K562 (cell line): ENCODE measurements at regions not wholly inside any gene's neighbourhood (a gene's known extent, or its start where the extent isn't known, plus 50 kb on each side); places are given as distances from the start of the nearest gene placed in this dataset.

ENCODE experiments used
- ATAC-seq: fragments of 200-7000 bp; cut with Tn5 transposase; 3 replicates; pipeline ENCODE4 v1.9.1; 2020; ENCODE audit warnings: moderate library complexity
- BruUV-seq: library from RNA; stranded (reverse); fragments of 400-500 nt; replicated peaks from 2 replicates; lab custom pipeline; 2021; lab: Mats Ljungman, UMichigan
- CTCF ChIA-PET: fragments of 300-600 bp; formaldehyde crosslinking; extraction: SDS; loops from one replicate; lab custom pipeline; 2021; ENCODE audit warnings: low intra/inter-chr PET ratio; lab: Yijun Ruan, JAX
- POLR2A ChIA-PET: fragments of 300-600, 350-650 bp; sonication (Branson Sonifier 250); formaldehyde crosslinking; extraction: SDS; loops from one replicate; lab custom pipeline; 2021; ENCODE audit warnings: antibody characterized with exemption, inconsistent platforms; lab: Yijun Ruan, JAX
- DNase-seq, 4 experiments: peaks; one replicate each; pipeline versions ENCODE4 v3.0.0 to v3.0.0-alpha.2; 2011 to 2018; ENCODE audit warnings: low spot score in 3 of 4, mixed read lengths in 3 of 4; ENCODE audit errors: extremely low read depth in 1 of 4
- FAIRE-seq: peaks from 2 replicates; lab custom pipeline; 2011; peaks lifted over from hg19 to GRCh38; lab: Jason Lieb, UNC
- H2AFZ ChIP-seq: 2 replicates; pipeline ENCODE4 v1.6.0; 2011; ENCODE audit warnings: low read depth, low read length, control low read depth, inconsistent platforms
- H3K27ac ChIP-seq: fragments of 200-600 bp; 3 replicates; pipeline ENCODE4 v1.8.0; 2011; ENCODE audit warnings: low read depth, mild to moderate bottlenecking, control low read depth, inconsistent platforms, low read length, moderate library complexity, mixed read lengths; ENCODE audit errors: extremely low read depth
- H3K27me3 ChIP-seq, 2 experiments: fragments of 300-600 bp in 1 of 2; 2 replicates in 1 of 2; 3 replicates in 1 of 2; pipeline versions ENCODE4 v1.6.0 to v1.8.0; 2011; ENCODE audit warnings: inconsistent platforms in 2 of 2, low read length in 2 of 2, mild to moderate bottlenecking in 1 of 2, mixed read lengths in 1 of 2, moderate library complexity in 1 of 2; ENCODE audit not compliant: control insufficient read depth in 2 of 2, insufficient read depth in 2 of 2
- H3K36me3 ChIP-seq: fragments of 300-600 bp; 3 replicates; pipeline ENCODE4 v1.8.0; 2011; ENCODE audit warnings: mild to moderate bottlenecking, low read length, inconsistent platforms; ENCODE audit not compliant: control insufficient read depth, insufficient read depth
- H3K4me1 ChIP-seq, 2 experiments: fragments of 200-600 bp in 1 of 2; replicated peaks in 1 of 2; 2 replicates in 1 of 2; 3 replicates in 1 of 2; pipeline versions ENCODE4 v1.5.1 to v1.8.0; 2011; ENCODE audit warnings: inconsistent platforms in 2 of 2, low read length in 2 of 2, mild to moderate bottlenecking in 1 of 2, mixed read lengths in 1 of 2, moderate library complexity in 1 of 2; ENCODE audit not compliant: control insufficient read depth in 2 of 2, insufficient read depth in 2 of 2
- H3K4me2 ChIP-seq: 2 replicates; pipeline ENCODE4 v1.6.1; 2011; ENCODE audit warnings: low read length, control low read depth, inconsistent platforms, mixed read lengths; ENCODE audit not compliant: insufficient read depth
- H3K4me3 ChIP-seq: fragments of 200-600 bp; sonication (generic), shearing (Covaris generic); 2 replicates; pipeline ENCODE4 v1.5.1; 2016; ENCODE audit warnings: control low read depth, inconsistent platforms
- H3K79me2 ChIP-seq: fragments of 200-600 bp; 3 replicates; pipeline ENCODE4 v1.8.0; 2011; ENCODE audit warnings: low read length, inconsistent platforms; ENCODE audit not compliant: control insufficient read depth, insufficient read depth
- H3K9ac ChIP-seq, 2 experiments: 2 replicates each; pipeline versions ENCODE4 v1.6.0 to v1.6.1; 2011; ENCODE audit warnings: low read depth in 2 of 2, low read length in 2 of 2, control low read depth in 1 of 2, inconsistent platforms in 1 of 2, mild to moderate bottlenecking in 1 of 2, mixed read lengths in 1 of 2; ENCODE audit not compliant: insufficient read depth in 1 of 2
- H3K9me1 ChIP-seq: one replicate; pipeline ENCODE4 v1.6.0; 2011; ENCODE audit warnings: inconsistent platforms, mild to moderate bottlenecking, low read length, moderate library complexity; ENCODE audit not compliant: control insufficient read depth, insufficient read depth
- H3K9me3 ChIP-seq: replicated peaks from 2 replicates; pipeline ENCODE4 v1.5.1; 2011; ENCODE audit warnings: low read depth, low read length, inconsistent platforms; ENCODE audit not compliant: control insufficient read depth, insufficient read depth
- H4K20me1 ChIP-seq: replicated peaks from 2 replicates; pipeline ENCODE4 v1.6.1; 2011; ENCODE audit warnings: low read length, inconsistent platforms, mixed read lengths; ENCODE audit not compliant: control insufficient read depth, insufficient read depth
- CBFA2T2 ChIP-seq: fragments of 450-650 bp; conservative IDR thresholded peaks from 2 replicates; pipeline ENCODE4 v1.6.1; 2017; ENCODE audit warnings: mild to moderate bottlenecking
- ERF ChIP-seq: fragments of 450-650 bp; formaldehyde crosslinking; IDR thresholded peaks from 2 replicates; pipeline ENCODE4 v1.4.0; 2020; ENCODE audit warnings: mild to moderate bottlenecking, mixed read lengths
- FOXJ2 ChIP-seq: fragments of 200-800 bp; sonication (Bioruptor generic); IDR thresholded peaks from 2 replicates; pipeline ENCODE4 v1.6.1; 2016; ENCODE audit warnings: missing genetic modification characterization, missing compliant biosample characterization
- HLTF ChIP-seq: fragments of 450-650 bp; IDR thresholded peaks from 2 replicates; pipeline ENCODE4 v1.6.1; 2016
- JUND ChIP-seq, 2 experiments: IDR thresholded peaks; 2 replicates in 1 of 2; 3 replicates in 1 of 2; pipeline ENCODE4 v1.6.1; 2011; ENCODE audit warnings: borderline replicate concordance in 2 of 2, low read depth in 2 of 2, low read length in 2 of 2, improper control_type of control experiment in 1 of 2, missing biosample characterization in 1 of 2, missing genetic modification characterization in 1 of 2, missing genetic modification reagents in 1 of 2
- POLR3A ChIP-seq: IDR thresholded peaks from 2 replicates; pipeline ENCODE4 v1.6.1; 2011; ENCODE audit warnings: borderline replicate concordance, mild to moderate bottlenecking, moderate library complexity; ENCODE audit not compliant: insufficient read length, insufficient read depth; ENCODE audit errors: extremely low read depth
- RBFOX2 ChIP-seq: fragments of 200-400 bp; formaldehyde crosslinking; IDR thresholded peaks from 2 replicates; pipeline ENCODE4 v1.6.1; 2017; ENCODE audit warnings: low read depth, mild to moderate bottlenecking, low read length, moderate library complexity
- SMARCA4 ChIP-seq: fragments of 450-650 bp; IDR thresholded peaks from 2 replicates; pipeline ENCODE4 v1.6.1; 2016
- STAT5A ChIP-seq: IDR thresholded peaks from 2 replicates; pipeline ENCODE4 v1.6.1; 2012; ENCODE audit warnings: low read length, inconsistent platforms, borderline replicate concordance
- TSC22D4 ChIP-seq: fragments of 450-650 bp; IDR thresholded peaks from 2 replicates; pipeline ENCODE4 v1.6.1; 2016; ENCODE audit warnings: missing genetic modification characterization, missing biosample characterization, control low read depth
- ZNF589 ChIP-seq: fragments of 200-800 bp; sonication (Bioruptor generic); IDR thresholded peaks from 2 replicates; pipeline ENCODE4 v1.6.1; 2016; ENCODE audit warnings: low read depth, missing genetic modification characterization, missing compliant biosample characterization
- WGBS: fragments of 100-300 bp; shearing (Covaris generic); methylation state at CpG from one replicate; pipeline ENCODE4 v1.1.6; 2016; ENCODE audit warnings: low coverage, mixed read lengths; ENCODE audit not compliant: insufficient coverage; ENCODE audit errors: missing lambda C conversion rate; 5-methylcytosine and 5-hydroxymethylcytosine counted together
- in situ Hi-C: fragments of 300-500 bp; cut with MboI; formaldehyde crosslinking; loops from 4 replicates; pipeline ENCODE4 v1.15.0; 2018; ENCODE audit warnings: inconsistent platforms, mixed read lengths
- intact Hi-C: fragments of 100-400 bp; cut with micrococcal nuclease; formaldehyde crosslinking; loops from 2 replicates; pipeline ENCODE4 v1.14.2; 2022
- TF ChIP-seq, protein P1 (sequence below): sonication (generic); formaldehyde crosslinking; IDR thresholded peaks from 2 replicates; pipeline ENCODE4 v1.8.0; 2022; ENCODE audit warnings: mild to moderate bottlenecking, missing genetic modification reagents
- TF ChIP-seq, protein P2 (sequence below): sonication (generic); formaldehyde crosslinking; IDR thresholded peaks from 2 replicates; pipeline ENCODE4 v1.8.0; 2022; ENCODE audit warnings: mild to moderate bottlenecking, low read depth, missing genetic modification reagents
- TF ChIP-seq, protein P3 (sequence below): fragments of 450-650 bp; conservative IDR thresholded peaks from 2 replicates; pipeline ENCODE4 v1.6.1; 2016; ENCODE audit warnings: missing genetic modification characterization, low read depth, mild to moderate bottlenecking, missing compliant biosample characterization, moderate library complexity
- TF ChIP-seq, protein P4 (sequence below): fragments of 250-450 bp; sonication (Bioruptor Pico); IDR thresholded peaks from 2 replicates; pipeline ENCODE4 v1.5.0; 2021
- TF ChIP-seq, protein P5 (sequence below): fragments of 250-450 bp; sonication (Bioruptor Pico); IDR thresholded peaks from 2 replicates; pipeline ENCODE4 v1.5.0; 2020; ENCODE audit warnings: mild to moderate bottlenecking

DNA sequence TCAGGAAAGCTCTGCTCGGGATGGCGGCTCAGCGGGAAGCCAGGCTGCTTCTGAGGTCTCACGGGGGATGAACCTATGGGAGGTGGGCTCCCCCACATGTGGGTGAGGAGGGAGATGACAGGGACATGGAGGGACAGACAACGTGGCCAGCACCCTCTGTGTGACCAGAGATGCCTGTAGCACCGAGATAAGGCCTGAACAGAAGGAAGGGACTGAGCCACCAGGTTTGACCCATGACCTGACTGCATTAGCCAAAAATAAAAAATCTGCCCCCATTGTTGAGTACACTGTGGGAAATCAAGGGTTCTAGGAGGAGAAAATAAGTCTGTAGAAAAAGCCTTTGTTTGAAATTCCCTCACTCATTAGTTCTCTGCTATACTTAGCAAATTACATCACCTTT is 105.7 kb downstream of the RNASET2 start:
- Histone ChIP-seq H3K79me2 (no peaks in the 10 kb centered on the region), H3K4me1 (peaks cover 11 to 21% of the 10 kb centered on the region in 2 experiments), H3K4me3 (no peak overlapping the region), H3K4me2 (peak overlapping the region; percentile 2; the same call in 1 of the 2 replicates), H2AFZ (no peak overlapping the region), H3K9me3 (no peaks in the 10 kb centered on the region), H3K9me1 (no peaks in the 10 kb centered on the region), H3K36me3 (no peaks in the 10 kb centered on the region), H3K9ac (peak overlapping the region in 1 of 2 experiments; percentile 65; a peak in 2 of 4 replicates), H3K27ac (no peak overlapping the region), H4K20me1 (no peaks in the 10 kb centered on the region), H3K27me3 (peaks cover 2 to 32% of the 10 kb centered on the region in 2 experiments; a peak in 2 of 5 replicates)
- intact Hi-C loops (loop anchor here (2.0 kb wide), 1 partner anchor 100 kb away; no protein-coding TSS in a partner anchor), in situ Hi-C loops (no loop called here)
- ChIA-PET POLR2A (no interaction called here), CTCF (no interaction called here)
- no TSS peak for BruUV-seq
- DNase-seq (peak; percentile 74 to 85 (median 79)), ATAC-seq (peak; percentile 87), FAIRE-seq (peak; percentile 81)
- 0% methylated on average over 6 of the region's 6 CpGs for WGBS
- TF ChIP-seq, protein P1, sequence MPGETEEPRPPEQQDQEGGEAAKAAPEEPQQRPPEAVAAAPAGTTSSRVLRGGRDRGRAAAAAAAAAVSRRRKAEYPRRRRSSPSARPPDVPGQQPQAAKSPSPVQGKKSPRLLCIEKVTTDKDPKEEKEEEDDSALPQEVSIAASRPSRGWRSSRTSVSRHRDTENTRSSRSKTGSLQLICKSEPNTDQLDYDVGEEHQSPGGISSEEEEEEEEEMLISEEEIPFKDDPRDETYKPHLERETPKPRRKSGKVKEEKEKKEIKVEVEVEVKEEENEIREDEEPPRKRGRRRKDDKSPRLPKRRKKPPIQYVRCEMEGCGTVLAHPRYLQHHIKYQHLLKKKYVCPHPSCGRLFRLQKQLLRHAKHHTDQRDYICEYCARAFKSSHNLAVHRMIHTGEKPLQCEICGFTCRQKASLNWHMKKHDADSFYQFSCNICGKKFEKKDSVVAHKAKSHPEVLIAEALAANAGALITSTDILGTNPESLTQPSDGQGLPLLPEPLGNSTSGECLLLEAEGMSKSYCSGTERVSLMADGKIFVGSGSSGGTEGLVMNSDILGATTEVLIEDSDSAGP (CRISPR knock-in tag), result no peak
- TF ChIP-seq HLTF (no peak), JUND (IDR thresholded peaks at IDR 0.05; ENCODE audit: borderline replicate concordance, low read depth, low read length) (no peak; the same call in 1 of the 2 replicates), JUND (tag; IDR thresholded peaks at IDR 0.05; ENCODE audit: borderline replicate concordance, low read depth, low read length) (0 out of 3 replicates have a peak, but pooled peaks have one; percentile 10), FOXJ2 (no peak), CBFA2T2 (peak; percentile 82), ZNF589 (CRISPR knock-in tag) (peak; percentile 60; the same call in 1 of the 2 replicates), TSC22D4 (tag) (no peak), STAT5A (peak; percentile 65; the same call in 1 of the 2 replicates), ERF (CRISPR knock-in tag) (no peak), RBFOX2 (no peak), POLR3A (no peak), SMARCA4 (peak; percentile 79; the same call in 1 of the 2 replicates)
- TF ChIP-seq, protein P2, sequence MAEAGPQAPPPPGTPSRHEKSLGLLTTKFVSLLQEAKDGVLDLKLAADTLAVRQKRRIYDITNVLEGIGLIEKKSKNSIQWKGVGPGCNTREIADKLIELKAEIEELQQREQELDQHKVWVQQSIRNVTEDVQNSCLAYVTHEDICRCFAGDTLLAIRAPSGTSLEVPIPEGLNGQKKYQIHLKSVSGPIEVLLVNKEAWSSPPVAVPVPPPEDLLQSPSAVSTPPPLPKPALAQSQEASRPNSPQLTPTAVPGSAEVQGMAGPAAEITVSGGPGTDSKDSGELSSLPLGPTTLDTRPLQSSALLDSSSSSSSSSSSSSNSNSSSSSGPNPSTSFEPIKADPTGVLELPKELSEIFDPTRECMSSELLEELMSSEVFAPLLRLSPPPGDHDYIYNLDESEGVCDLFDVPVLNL (CRISPR knock-in tag), result no peak
- TF ChIP-seq, protein P3, sequence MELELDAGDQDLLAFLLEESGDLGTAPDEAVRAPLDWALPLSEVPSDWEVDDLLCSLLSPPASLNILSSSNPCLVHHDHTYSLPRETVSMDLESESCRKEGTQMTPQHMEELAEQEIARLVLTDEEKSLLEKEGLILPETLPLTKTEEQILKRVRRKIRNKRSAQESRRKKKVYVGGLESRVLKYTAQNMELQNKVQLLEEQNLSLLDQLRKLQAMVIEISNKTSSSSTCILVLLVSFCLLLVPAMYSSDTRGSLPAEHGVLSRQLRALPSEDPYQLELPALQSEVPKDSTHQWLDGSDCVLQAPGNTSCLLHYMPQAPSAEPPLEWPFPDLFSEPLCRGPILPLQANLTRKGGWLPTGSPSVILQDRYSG (tag), result no peak
- TF ChIP-seq, protein P4, sequence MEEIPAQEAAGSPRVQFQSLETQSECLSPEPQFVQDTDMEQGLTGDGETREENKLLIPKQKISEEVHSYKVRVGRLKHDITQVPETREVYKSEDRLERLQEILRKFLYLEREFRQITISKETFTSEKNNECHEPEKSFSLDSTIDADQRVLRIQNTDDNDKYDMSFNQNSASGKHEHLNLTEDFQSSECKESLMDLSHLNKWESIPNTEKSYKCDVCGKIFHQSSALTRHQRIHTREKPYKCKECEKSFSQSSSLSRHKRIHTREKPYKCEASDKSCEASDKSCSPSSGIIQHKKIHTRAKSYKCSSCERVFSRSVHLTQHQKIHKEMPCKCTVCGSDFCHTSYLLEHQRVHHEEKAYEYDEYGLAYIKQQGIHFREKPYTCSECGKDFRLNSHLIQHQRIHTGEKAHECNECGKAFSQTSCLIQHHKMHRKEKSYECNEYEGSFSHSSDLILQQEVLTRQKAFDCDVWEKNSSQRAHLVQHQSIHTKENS (CRISPR knock-in tag), result no peak
- TF ChIP-seq, protein P5, sequence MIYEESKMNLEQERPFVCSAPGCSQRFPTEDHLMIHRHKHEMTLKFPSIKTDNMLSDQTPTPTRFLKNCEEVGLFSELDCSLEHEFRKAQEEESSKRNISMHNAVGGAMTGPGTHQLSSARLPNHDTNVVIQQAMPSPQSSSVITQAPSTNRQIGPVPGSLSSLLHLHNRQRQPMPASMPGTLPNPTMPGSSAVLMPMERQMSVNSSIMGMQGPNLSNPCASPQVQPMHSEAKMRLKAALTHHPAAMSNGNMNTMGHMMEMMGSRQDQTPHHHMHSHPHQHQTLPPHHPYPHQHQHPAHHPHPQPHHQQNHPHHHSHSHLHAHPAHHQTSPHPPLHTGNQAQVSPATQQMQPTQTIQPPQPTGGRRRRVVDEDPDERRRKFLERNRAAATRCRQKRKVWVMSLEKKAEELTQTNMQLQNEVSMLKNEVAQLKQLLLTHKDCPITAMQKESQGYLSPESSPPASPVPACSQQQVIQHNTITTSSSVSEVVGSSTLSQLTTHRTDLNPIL (CRISPR knock-in tag), result no peak
